ENCODE measurements at regions not wholly inside any gene's neighbourhood (a gene's known extent, or its start where the extent isn't known, plus 50 kb on each side); places are given as distances from the start of the nearest gene placed in this dataset.
A peak's percentile ranks its signal among the peaks of the same experiment; 100 is the strongest.

DNA sequence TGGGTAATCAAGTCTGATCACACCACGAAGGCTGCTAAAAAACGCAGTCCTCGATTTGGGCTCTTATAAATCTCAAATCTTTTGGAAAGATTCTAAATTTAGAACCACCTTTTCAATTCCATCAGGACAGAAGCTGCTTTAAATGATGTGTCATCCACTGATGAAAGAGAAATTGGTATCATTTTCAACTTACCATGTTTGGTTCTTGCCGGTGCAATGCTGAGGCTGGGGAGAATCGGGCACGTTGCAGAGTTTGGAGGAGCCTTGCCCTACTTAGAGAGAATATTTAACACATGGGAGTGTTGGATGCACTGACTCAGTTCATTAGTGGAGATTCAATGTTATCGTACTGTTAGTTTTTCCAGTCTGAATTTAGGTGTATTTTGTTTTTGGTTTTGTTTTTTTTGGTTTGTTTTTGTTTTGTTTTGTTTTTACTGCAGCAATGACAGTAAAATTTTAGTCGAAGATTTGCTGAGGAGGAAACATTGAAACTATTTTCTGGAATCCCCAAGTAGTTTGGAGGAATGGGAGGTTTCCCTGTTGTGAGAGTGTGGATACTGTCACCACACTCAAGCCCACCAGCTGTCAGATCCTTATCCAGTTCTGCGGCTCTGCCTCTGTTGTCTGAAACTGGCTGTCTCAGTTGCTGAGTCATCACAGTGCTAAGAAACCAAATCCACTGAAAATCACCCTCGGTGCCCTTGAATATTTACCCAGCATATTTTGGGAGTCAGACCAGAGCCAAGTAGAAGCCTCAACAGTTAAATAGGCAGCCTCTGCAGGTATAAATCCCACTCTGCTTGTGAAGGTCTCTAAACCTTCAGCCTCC lies 497.0 kb downstream of the BTBD3 start:
- WGBS (ENCODE audit: low lambda C conversion rate, missing lambda C conversion rate) = 63% methylated on average over 10 of the region's 10 CpGs
- Histone ChIP-seq H3K27ac (peak overlapping the region; percentile 86), H2AFZ (no peak overlapping the region), H3K79me2 (no peaks in the 10 kb centered on the region), H3K9me3 (ENCODE audit: low read depth) (no peaks in the 10 kb centered on the region), H3K36me3 (replicated peaks; ENCODE audit: insufficient read depth, low read depth) (no peaks in the 10 kb centered on the region), H3K4me1 (ENCODE audit: insufficient read depth) (peaks cover 19% of the 10 kb centered on the region), H4K20me1 (ENCODE audit: insufficient read depth, poor library complexity, severe bottlenecking) (no peaks in the 10 kb centered on the region), H3K27me3 (no peaks in the 10 kb centered on the region), H3K9me2 (replicated peaks; ENCODE audit: insufficient read depth) (no peaks in the 10 kb centered on the region), H3K4me2 (peak overlapping the region; percentile 47), H3K4me3 (no peak overlapping the region)
- TF ChIP-seq EZH2phosphoT487 (IDR thresholded peaks at IDR 0.05; ENCODE audit: low read depth, severe bottlenecking, unreplicated experiment) = no peak
- no peak for TF ChIP-seq EZH2 (IDR thresholded peaks at IDR 0.05; ENCODE audit: borderline replicate concordance)
- no peak for TF ChIP-seq CTCF (IDR thresholded peaks at IDR 0.05; ENCODE audit: poor library complexity)
- peak; percentile 33 for DNase-seq (ENCODE audit: low spot score)

DNA sequence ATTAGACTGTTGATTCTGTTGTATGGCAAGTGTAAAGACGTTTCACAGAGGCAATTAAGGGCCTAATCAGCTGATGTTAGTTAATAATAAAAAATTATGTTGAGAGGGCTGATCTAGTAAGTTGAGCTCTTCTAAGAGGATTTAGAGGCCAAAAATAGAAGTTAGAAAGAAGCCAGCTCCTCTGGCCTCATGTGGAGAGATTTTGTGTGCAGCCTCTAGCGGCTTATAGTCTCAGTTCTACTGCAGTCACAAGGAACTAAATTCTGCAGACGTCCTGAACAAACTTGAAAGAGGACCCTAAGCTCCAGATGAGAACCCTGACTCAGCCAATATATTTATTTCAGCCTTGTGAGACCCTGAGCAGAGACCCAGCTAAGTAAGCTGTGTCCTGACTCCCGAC lies 498.6 kb downstream of the BTBD3 start:
- Histone ChIP-seq H3K79me2 (no peaks in the 10 kb centered on the region), H3K9me3 (ENCODE audit: low read depth) (no peaks in the 10 kb centered on the region), H3K27ac (peak overlapping the region; percentile 86), H4K20me1 (ENCODE audit: insufficient read depth, poor library complexity, severe bottlenecking) (no peaks in the 10 kb centered on the region), H3K27me3 (no peaks in the 10 kb centered on the region), H2AFZ (no peak overlapping the region), H3K4me2 (no peak overlapping the region), H3K36me3 (replicated peaks; ENCODE audit: insufficient read depth, low read depth) (no peaks in the 10 kb centered on the region), H3K4me3 (no peak overlapping the region), H3K4me1 (ENCODE audit: insufficient read depth) (peaks cover 19% of the 10 kb centered on the region), H3K9me2 (replicated peaks; ENCODE audit: insufficient read depth) (no peaks in the 10 kb centered on the region)
- TF ChIP-seq EZH2phosphoT487 (IDR thresholded peaks at IDR 0.05; ENCODE audit: low read depth, severe bottlenecking, unreplicated experiment) (no peak), EZH2 (IDR thresholded peaks at IDR 0.05; ENCODE audit: borderline replicate concordance) (no peak), CTCF (IDR thresholded peaks at IDR 0.05; ENCODE audit: poor library complexity) (no peak)
- DNase-seq (ENCODE audit: low spot score) = no peak
- WGBS (ENCODE audit: low lambda C conversion rate, missing lambda C conversion rate) = 57% methylated on average over 4 of the region's 4 CpGs

- Histone ChIP-seq H3K4me2 (no peak overlapping the region), H3K27ac (peak overlapping the region; percentile 85), H4K20me1 (ENCODE audit: insufficient read depth, poor library complexity, severe bottlenecking) (no peaks in the 10 kb centered on the region), H3K9me3 (ENCODE audit: low read depth) (no peaks in the 10 kb centered on the region), H3K9me2 (replicated peaks; ENCODE audit: insufficient read depth) (no peaks in the 10 kb centered on the region), H3K4me3 (no peak overlapping the region), H3K36me3 (replicated peaks; ENCODE audit: insufficient read depth, low read depth) (no peaks in the 10 kb centered on the region), H2AFZ (no peak overlapping the region), H3K27me3 (no peaks in the 10 kb centered on the region), H3K79me2 (no peaks in the 10 kb centered on the region), H3K4me1 (ENCODE audit: insufficient read depth) (peaks cover 15% of the 10 kb centered on the region)
- no peak for DNase-seq (ENCODE audit: low spot score)
- WGBS (ENCODE audit: low lambda C conversion rate, missing lambda C conversion rate) = 91% methylated on average over 2 of the region's 2 CpGs
- TF ChIP-seq EZH2phosphoT487 (IDR thresholded peaks at IDR 0.05; ENCODE audit: low read depth, severe bottlenecking, unreplicated experiment) (no peak), EZH2 (IDR thresholded peaks at IDR 0.05; ENCODE audit: borderline replicate concordance) (no peak), CTCF (IDR thresholded peaks at IDR 0.05; ENCODE audit: poor library complexity) (no peak)
Observed at GRCh38 chr20:12433724-12434123, 516.0 kb downstream of the BTBD3 start.

All from hepatocyte (in vitro differentiated cells).